Mucosa of gallbladder (tissue), 1 donor: ENCODE measurements at regions not wholly inside any gene's neighbourhood (a gene's known extent, or its start where the extent isn't known, plus 50 kb on each side); places are given as distances from the start of the nearest gene placed in this dataset.
A peak's percentile ranks its signal among the peaks of the same experiment; 100 is the strongest.
"Not testable (repeated sequence)": the region's sequence is repeated elsewhere in the genome, so short reads cannot be mapped to it uniquely, and the experiment has no call there.

Experiments used
- DNase-seq: peaks from one replicate; pipeline ENCODE4 v3.0.0-alpha.2; 2020; ENCODE audit warnings: low spot score
- donor health status: DM: no; HTN: no; CAD: no.

DNA sequence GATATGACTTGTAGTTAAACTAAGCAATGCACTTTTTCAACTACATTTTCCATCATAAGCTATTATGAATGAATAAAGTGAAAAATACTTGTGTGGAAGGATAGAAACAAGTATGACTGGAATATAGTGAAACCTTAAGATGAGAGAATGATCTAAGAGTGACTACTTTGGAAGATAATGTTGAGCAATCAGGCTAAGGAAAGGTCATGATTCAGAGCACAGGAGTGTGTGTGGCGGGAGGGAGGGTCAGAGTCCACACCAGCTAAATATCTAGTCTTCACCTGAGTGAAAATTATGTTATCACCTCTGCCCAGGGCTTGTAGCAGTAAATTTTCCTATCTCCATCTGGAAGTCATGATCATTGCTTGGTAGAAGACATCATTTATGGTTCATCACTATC lies 833.4 kb upstream of the ATXN8OS start:
- no peak for DNase-seq

DNA sequence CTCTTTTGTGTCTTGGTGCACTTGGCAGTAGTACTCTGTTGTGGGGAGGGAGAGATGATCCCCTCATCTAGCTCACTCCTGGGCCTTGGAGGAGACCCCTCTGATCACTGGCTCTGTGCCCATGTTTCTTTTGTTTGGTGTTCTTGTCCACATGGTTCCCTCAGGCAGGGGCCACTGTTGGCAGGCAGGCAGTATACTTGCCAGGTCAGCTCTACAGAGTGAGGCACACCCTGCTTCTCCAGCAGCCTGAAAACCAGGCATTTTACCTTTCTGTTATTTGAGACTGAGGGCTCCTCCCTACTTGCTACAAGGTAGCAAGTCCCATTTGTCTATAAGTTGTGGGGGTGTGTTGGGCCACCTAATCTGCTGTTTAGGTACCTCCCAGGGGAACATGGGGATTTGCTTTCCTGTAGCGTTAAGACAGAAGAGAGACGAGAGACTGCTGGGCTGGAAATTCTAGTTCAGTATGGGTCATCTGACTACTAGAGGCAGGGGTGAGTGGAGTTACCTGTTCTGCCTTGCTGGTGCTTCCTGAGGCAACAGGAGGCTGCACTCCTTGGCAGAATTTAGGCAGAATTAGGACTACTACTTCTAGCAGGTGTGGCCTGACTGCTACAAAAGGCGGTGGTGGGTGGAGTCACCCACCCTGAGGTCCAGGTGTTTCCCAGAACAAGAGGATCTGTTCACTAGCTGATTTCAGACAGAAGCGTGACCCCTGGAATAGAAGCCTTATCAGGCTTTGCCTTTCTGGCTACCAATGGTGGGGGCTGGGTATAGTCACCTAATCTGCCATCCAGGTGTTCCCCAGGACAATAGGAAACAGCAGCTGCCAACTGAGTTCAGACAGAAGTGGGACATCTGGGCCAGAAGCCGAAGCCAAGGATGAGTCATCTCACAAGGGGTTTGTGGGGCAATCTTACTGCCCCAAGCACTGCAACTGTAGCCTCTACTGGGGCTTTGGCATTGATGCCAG lies 843.0 kb upstream of the ATXN8OS start:
- DNase-seq: no peak

DNA sequence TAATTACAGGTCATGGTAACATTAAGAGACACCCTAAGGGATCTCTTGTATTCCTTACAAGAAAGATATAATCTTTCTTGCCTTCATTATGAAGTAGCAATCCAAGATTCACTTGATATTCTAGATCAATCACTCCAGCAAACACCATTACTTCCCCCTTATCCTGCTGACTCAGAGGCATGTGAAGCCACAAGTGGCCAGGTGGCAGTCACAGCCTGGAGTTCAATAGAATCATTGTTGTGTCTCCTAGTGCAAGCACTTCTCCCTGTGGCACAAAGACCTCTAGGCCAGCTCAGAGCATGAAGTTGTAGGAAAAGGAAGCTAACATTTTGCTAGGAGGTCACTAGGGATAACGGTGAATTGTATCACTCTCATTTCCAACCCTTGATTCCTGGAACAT lies 864.3 kb upstream of the ATXN8OS start:
- DNase-seq: peak; percentile 58

DNA sequence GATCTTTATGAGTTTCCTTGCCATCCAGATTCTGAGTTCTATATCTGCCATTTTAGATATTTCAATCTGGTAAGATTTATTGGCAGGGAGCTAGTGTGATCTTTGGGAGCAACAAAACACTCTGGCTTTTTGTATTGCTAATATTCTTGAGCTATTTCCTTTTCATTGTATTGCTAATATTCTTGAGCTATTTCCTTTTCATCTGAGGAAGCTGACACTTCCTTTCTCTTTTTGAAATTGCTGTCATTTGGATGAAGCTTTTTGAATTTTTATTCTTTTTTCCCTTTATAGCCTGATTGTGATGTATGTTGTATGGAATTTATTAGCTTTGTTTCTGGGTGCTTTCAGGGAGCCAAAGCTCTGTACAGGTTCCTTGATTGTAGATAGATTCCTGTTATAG lies 873.5 kb upstream of the ATXN8OS start:
- DNase-seq: no peak

DNA sequence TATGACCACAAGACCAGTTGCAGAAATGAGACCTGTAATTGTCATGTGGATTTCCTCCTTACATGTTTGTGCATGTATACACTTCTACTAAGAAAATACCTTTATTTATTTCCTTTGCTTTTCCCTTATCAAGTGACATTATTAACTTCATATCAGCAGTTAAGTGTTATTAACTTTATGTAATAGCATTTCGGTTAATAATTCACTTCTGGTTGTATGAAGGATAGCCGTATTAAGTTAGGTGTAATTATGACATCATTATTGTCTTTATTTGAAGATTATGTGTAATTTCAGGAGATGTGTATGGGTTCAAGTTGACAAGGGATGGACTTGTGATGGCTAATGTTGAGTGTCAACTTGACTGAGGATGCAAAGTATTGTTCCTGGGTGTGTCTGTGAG lies 881.2 kb upstream of the ATXN8OS start:
- DNase-seq: no peak

DNA sequence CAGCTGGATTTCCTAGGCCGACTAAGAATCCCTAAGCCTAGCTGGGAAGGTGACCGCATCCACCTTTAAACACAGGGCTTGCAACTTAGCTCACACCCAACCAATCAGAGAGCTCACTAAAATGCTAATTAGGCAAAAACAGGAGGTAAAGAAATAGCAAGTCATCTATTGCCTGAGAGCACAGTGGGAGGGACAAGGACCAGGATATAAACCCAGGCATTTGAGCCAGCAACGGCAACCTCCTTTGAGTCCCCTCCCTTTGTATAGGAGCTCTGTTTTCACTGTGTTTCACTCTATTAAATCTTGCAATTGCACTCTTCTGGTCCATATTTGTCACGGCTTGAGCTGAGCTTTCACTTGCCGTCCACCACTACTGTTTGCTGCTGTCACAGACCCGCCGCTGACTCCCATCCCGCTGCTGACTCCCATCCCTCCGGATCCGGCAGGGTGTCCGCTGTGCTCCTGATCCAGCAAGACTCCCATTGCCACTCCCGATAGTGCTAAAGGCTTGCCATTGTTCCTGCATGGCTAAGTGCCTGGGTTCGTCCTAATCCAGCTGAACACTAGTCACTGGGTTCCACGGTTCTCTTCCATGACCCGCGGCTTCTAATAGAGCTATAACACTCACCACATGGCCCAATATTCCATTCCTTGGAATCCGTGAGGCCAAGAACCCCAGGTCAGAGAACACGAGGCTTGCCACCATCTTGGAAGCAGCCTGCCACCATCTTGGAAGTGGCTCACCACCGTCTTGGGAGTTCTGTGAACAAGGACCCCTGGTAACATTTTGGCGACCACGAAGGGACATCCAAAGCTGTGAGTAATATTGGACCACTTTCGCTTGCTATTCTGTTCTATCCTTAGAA lies 885.8 kb upstream of the ATXN8OS start:
- not testable (repeated sequence) for DNase-seq

DNA sequence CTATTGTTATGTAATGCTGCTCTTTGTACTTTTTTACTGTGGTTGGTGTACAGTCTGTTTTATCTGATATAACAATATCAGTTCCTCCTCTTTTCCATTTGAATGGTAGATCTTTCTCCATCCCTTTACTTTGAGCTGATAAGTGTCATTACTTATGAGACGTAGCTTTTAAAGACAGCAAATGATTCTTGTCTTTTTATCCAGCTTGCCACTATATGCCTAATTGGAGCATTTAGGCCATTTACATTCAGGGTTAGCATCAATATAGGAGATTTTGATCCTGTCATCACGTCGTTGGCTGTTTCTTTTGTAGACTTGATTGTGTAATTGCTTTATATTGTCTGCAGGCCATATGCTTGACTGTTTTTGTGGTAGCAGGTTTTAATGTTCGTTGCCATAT lies 894.2 kb upstream of the ATXN8OS start:
- DNase-seq: no peak

DNA sequence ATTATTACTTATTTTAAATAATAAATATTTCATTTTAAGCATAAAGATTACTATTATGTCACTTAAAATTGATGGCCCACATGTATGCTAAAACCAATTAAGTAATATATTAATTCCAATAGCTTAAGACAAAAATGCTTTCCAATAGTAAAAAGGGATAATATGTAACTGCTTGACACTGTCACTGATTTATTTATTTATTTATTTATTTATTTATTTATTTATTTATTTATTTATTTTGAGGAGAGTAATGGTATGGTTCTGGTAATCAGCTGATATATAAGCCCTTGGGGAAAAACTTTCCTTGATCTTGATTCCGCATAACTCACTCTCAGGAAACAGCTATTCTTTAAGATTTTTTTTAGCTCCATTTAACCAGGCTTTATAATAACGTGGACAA lies 903.0 kb upstream of the ATXN8OS start:
- no peak for DNase-seq

DNA sequence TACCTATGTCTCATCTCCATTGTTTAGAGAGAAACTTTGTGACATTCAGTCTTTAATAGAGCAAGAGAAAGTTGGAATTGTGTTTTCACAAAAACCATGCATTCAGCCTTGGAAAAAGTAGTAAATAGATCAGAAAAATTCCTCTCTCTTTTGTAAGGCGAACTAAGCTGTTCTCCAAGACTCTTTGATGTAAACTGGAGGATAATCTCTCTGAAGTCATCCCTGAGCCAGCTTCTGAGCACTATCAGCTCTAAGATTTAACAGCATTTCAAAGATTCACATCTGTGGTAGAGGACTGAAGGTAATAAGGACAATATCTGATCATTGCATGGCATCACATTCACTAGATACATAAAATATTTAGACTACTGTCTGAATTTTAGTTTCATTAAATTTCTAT lies 904.6 kb upstream of the ATXN8OS start:
- DNase-seq: no peak

DNA sequence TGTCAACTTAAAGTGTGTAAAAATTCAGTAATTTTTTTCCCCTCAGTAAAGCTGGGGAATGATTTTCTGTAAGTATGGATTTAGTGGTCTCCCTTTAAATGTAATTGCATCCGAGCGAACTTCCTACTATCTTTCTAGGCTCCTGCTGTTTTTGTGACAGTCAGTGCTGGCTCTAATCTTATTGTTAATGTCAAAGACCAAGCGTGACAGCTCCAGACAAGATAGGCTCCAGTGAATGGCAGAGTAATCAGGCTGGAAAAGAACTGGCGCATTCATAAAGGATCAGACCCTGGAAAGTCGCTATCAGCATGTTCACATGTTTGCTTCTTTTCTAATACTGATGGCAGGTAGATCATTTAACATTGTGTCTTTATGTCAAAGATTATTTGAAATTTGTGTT lies 908.0 kb upstream of the ATXN8OS start:
- DNase-seq: no peak

DNA sequence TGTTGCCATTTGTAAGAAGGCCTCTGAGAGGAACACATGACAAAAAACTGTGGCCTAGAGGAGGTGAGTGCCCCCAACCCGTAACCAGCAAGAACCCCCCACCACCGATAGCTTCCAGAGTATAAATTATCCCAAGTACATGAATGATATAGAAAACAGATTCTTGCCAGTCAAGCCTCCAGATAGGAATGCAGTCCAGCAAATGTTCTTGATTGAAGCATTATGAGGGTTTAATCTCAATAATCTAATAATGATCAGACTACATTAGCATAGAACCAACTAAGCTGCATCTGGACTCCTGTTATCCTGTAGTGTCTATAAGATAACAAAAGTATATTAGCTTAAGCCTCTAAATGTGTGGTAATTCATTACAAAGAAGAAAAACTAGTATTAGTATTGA lies 908.9 kb upstream of the ATXN8OS start:
- no peak for DNase-seq

DNA sequence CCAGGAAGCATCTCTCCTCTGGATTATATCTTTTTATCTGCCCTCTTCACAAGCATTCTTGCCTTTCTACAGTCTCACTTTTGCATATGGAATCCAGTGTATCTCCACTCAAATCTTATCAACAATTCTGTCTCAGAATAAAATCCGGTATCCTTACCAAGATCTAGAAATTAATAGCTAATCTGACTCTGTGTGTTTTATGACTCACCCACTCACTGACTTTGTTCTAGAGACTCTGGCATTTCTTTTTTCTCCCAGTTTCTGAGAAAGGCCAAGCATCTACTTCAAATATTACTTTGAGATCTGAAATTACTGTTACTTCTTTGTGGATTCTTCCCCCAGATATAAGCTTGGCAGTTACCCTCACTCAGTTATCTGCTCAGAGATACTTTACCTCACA lies 913.5 kb upstream of the ATXN8OS start:
- DNase-seq: no peak

DNA sequence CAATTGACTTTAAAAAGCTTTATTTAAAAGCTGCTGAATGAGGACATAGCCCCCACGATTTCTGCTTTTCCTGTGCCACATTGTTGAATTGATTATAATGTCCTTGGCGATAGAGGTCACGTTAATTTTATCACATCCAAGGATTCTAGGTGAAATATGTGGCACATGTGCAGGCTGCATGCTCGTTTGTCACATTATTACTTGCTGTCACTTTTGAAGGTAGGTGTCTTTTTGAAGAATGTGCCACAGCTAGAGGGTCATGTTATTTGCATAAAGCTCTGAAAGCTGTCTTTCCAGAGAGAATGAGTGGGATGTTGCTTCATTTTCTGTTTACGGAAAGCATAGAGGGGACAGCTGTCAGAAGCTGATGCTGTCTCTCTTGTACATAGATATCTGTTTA lies 927.6 kb upstream of the ATXN8OS start:
- DNase-seq: no peak

DNA sequence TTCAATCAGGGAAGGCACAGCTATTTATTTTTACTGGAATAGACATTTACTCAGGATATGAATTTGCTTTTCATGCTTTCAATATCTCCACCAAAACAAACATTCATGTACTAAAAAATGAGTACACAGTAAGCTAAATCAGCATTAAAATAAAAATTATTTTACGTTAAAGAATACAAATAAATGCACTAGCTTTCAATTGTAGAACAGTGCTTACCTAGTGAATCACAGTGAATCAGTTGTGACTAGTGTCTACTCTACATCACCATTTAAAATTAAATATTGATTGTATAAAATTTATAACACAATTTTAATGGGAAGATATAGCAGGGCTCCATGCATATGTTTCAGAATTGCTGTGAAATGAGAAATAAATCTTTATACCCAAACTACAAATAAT lies 929.6 kb upstream of the ATXN8OS start:
- DNase-seq: no peak

DNA sequence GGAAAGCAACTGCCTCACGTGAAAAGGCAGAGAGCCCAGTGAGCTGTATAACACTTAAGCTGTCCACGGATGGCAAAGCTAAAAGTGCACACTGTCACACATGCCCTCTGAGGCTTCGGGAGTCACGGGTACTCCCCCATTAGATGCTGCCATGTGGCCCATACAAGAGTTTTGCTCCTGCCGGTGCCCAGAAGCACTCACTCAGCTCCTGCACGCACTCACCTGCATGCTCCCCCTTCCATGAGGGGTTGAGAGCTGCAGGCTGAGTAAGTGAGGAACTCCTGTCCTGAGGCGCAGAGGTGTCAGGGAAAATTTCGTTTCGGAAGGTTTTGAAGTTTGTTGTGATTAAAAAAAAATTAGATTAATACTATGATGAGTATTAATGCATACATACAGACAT lies 939.2 kb upstream of the ATXN8OS start:
- DNase-seq: no peak

DNA sequence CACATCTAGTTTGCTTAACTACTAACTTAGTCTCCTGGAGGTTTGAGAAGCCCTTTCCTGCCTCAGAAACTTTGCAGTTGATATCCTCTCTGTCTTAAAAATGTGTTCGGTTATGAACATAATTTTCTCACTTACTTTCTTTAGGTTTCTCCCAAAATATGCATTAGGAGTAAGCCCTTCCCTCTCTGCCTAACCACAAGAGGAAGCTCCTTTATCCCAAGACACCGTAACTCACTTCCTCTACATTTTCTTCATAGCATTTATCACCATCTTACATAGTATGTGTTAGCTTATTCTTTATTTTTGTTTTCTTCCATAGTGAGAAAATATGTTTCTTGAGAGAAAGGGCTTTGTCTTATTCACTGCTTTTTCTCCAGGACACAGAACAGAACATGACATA lies 952.5 kb upstream of the ATXN8OS start:
- no peak for DNase-seq

DNA sequence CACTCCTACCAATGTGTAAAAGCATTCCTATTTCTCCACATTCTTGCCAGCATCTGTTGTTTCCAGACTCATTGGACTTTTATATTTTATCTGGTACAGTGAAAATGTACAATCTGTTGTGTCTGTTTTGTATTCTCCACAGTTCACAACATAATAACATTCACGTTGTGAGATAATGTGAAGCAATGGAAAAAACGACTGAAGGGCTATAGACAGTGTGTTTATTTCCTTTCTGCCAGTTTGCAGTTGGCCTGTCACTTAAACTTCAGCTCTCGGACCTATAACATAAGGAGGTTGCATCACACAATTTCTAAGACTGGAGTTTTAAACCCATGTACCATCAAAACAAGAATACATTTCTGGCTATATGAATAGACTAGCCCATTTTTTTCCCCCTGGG lies 965.5 kb upstream of the ATXN8OS start:
- no peak for DNase-seq

DNA sequence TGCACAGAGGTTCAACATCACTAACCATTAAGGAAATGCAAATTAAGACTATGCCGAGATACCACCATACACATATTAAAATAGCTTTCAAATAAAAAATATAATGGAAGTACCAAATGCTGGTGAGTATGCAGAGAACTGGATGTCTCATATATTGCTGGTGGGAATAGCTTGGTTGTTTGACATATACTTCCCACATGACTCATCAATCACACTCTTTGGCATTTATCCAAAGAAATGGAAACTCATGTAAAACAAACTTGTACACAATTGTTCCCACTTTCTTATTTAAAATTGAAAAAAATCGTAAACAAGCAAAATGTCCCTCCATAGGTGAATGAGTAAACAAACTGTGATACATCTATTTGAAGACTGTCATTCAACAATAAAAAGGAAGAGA lies 982.6 kb upstream of the ATXN8OS start:
- no peak for DNase-seq

DNA sequence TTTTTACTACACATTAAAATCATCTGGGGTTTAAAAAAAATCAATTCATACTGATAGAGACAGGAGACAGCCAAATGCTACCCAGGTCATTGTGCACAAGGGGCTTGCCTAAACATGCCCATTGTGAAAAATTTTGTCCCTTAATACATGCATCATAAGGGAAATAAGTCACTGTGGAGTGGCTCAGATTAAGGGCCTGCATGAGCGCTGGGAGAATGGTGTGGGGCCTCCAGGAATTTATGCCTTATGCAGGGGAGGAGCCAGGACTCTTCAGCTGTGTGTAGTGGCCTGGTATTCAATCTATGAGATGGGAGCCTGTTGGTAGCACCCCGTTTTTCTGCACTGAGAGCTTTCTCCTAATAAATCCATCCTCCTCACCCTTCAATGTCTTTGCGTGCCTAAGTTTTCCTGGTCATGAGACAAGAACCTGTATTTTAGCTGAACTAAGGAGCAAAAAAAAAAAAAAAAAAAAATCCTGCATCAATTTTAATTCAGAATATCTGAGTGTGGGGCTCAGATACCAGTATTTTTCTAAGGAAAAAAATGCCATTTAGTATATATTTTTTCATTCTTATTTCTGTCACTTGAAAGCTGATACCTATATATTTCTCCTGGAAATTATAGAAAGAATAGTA lies 997.6 kb upstream of the ATXN8OS start:
- DNase-seq: no peak

DNA sequence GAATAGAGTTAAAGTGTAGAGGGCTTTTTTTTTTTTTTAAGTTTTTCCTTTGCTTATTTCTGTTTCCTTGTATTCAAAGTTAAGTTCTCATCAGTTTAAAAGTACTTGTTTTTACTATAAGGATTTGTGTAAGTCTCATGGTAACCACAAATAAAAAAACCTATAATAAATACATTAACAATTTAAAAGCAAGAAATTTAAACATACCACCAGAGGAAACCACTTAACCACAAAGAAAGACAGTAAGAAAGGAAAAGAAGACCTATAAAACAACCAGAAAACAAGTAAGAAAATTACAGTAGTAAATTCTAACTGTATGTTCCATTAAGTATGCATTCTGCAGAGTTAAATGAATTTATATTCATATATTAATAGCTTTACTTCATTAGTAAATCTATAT lies 999.1 kb upstream of the ATXN8OS start:
- DNase-seq: no peak

DNA sequence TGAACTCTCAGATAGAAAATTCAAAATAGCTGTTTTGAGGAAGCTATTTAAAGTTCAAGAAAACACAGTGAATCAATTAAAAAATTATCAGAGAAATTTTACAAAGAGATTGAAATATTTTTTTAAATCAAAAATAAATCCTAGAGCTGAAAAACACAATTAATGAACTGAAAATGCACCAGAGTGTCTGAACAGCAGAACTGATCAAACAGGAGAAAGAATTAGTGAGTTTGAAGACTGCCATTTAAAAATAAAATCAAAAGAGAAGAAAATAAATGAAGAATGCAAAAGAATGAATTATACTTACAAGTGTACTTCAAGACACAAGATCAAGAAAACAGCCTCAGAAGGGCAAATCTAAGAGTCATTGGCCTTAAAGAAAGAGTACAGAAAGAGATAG lies 1000.2 kb upstream of the ATXN8OS start:
- DNase-seq: no peak

DNA sequence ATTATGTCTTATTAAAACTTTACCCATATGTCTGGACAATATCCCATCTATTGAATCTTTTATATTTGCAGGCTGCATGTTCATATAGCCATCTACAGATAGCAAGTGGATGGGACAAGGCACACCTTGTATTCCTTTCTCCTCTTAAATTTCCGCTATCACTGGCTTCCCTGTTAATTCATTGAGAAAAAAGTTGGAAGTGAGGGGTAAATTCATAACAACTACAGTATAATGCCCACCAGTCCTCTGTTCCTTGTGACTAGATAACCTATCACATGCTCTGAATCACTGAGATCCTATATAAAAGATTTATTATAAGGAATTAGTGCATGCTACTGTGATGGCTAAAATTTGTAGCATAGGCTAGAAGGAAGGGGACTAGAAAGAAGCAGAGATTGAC lies 1005.8 kb upstream of the ATXN8OS start:
- DNase-seq: no peak

DNA sequence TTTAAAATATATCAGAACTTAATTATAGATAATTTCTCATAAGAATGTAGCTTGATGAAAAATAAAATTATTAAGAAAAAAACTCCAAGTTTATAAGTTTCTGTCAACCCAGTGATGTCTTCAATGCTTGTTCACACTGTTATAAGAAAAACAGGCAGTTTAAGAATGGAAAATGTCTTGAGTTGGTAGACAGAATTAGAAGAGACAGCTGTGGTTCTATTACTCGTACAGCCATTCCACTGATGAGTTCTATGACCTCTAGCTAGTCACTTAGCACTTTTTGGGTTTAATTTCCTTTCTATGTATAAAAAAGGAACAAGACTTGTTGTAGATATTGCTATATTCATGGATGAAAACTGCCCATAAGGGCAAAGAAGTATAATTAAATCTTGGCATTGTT lies 1013.1 kb upstream of the ATXN8OS start:
- no peak for DNase-seq
